ENCODE measurements at regions not wholly inside any gene's neighbourhood (a gene's known extent, or its start where the extent isn't known, plus 50 kb on each side); places are given as distances from the start of the nearest gene placed in this dataset.

GRCh38 chr2:55743583-55743982, 49.9 kb upstream of the PNPT1 start:
- H3K4me2 ChIP-seq (ENCODE audit: insufficient read depth, low read length) = no peak overlapping the region
- H3K9ac ChIP-seq (ENCODE audit: insufficient read depth in 1 of 2, low read depth in 2 of 2, low read length in 2 of 2) = no peak overlapping the region
- ChIA-PET CTCF (ENCODE audit: low intra/inter-chr PET ratio) (no interaction called here), POLR2A (no interaction called here)
- no peak overlapping the region for H3K27ac ChIP-seq (ENCODE audit: extremely low read depth, low read depth, low read length)
- no peaks in the 10 kb centered on the region; a peak in 1 of 5 replicates for H3K27me3 ChIP-seq (ENCODE audit: control insufficient read depth in 2 of 2, insufficient read depth in 2 of 2, low read length in 2 of 2)
- no peaks in the 10 kb centered on the region for H3K4me1 ChIP-seq (replicated peaks in 1 of 2; ENCODE audit: control insufficient read depth in 2 of 2, insufficient read depth in 2 of 2, low read length in 2 of 2)
- no peak overlapping the region for H3K4me3 ChIP-seq
- no peak overlapping the region for H2AFZ ChIP-seq (ENCODE audit: low read depth, low read length)
- H4K20me1 ChIP-seq (replicated peaks; ENCODE audit: control insufficient read depth, insufficient read depth, low read length) = no peaks in the 10 kb centered on the region
- H3K9me3 ChIP-seq (replicated peaks; ENCODE audit: control insufficient read depth, insufficient read depth, low read depth, low read length) = no peaks in the 10 kb centered on the region
- intact Hi-C loops (cut with micrococcal nuclease) = no loop called here
- H3K79me2 ChIP-seq (ENCODE audit: control insufficient read depth, insufficient read depth, low read length) = no peaks in the 10 kb centered on the region
- WGBS (ENCODE audit: insufficient coverage, low coverage, missing lambda C conversion rate) = 0% methylated on average over 1 of the region's 1 CpG
- ATAC-seq (no peak), FAIRE-seq (no peak), DNase-seq (ENCODE audit: extremely low read depth in 1 of 4, low spot score in 3 of 4) (no peak)
- H3K36me3 ChIP-seq (ENCODE audit: control insufficient read depth, insufficient read depth, low read length) = no peaks in the 10 kb centered on the region
- no TSS peak for BruUV-seq (replicated peaks)
- no peaks in the 10 kb centered on the region for H3K9me1 ChIP-seq (ENCODE audit: control insufficient read depth, insufficient read depth, low read length)
- in situ Hi-C loops (cut with MboI) = no loop called here
- TF ChIP-seq CC2D1A (IDR thresholded peaks at IDR 0.05) (no peak), ZNF609 (CRISPR knock-in tag; IDR thresholded peaks at IDR 0.05; ENCODE audit: borderline replicate concordance) (no peak), ZNF592 (IDR thresholded peaks at IDR 0.05) (no peak), MED1 (CRISPR knock-in tag; IDR thresholded peaks at IDR 0.05; ENCODE audit: borderline replicate concordance) (no peak), TCF15 (CRISPR knock-in tag; IDR thresholded peaks at IDR 0.05) (no peak)
- TF ChIP-seq, protein P1, sequence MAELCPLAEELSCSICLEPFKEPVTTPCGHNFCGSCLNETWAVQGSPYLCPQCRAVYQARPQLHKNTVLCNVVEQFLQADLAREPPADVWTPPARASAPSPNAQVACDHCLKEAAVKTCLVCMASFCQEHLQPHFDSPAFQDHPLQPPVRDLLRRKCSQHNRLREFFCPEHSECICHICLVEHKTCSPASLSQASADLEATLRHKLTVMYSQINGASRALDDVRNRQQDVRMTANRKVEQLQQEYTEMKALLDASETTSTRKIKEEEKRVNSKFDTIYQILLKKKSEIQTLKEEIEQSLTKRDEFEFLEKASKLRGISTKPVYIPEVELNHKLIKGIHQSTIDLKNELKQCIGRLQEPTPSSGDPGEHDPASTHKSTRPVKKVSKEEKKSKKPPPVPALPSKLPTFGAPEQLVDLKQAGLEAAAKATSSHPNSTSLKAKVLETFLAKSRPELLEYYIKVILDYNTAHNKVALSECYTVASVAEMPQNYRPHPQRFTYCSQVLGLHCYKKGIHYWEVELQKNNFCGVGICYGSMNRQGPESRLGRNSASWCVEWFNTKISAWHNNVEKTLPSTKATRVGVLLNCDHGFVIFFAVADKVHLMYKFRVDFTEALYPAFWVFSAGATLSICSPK (IDR thresholded peaks at IDR 0.05; ENCODE audit: borderline replicate concordance) = no peak
- TF ChIP-seq, protein P2, sequence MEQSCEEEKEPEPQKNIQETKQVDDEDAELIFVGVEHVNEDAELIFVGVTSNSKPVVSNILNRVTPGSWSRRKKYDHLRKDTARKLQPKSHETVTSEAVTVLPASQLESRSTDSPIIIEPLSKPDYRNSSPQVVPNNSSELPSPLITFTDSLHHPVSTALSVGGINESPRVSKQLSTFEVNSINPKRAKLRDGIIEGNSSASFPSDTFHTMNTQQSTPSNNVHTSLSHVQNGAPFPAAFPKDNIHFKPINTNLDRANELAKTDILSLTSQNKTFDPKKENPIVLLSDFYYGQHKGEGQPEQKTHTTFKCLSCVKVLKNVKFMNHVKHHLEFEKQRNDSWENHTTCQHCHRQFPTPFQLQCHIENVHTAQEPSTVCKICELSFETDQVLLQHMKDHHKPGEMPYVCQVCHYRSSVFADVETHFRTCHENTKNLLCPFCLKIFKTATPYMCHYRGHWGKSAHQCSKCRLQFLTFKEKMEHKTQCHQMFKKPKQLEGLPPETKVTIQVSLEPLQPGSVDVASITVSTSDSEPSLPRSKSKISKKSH (CRISPR knock-in tag; IDR thresholded peaks at IDR 0.05) = no peak
